Fibroblast of mammary gland (primary cell): ENCODE measurements at regions not wholly inside any gene's neighbourhood (a gene's known extent, or its start where the extent isn't known, plus 50 kb on each side); places are given as distances from the start of the nearest gene placed in this dataset.

Experiments used
- DNase-seq: peaks from one replicate; pipeline ENCODE4 v3.0.0-alpha.2; 2010; ENCODE audit warnings: low read depth
- H3K4me3 ChIP-seq: 2 replicates; pipeline ENCODE4 v1.5.1; 2011; ENCODE audit warnings: low read depth, mild to moderate bottlenecking, low read length, moderate library complexity; ENCODE audit not compliant: control insufficient read depth
- CTCF ChIP-seq: conservative IDR thresholded peaks from 2 replicates; pipeline ENCODE4 v1.5.1; 2011; ENCODE audit warnings: low read depth, low read length, inconsistent platforms; ENCODE audit not compliant: control insufficient read depth, insufficient read depth

- no peak overlapping the region for H3K4me3 ChIP-seq
- DNase-seq = no peak
- no peak for TF ChIP-seq CTCF
Observed at GRCh38 chr3:137925080-137925479, 84.9 kb upstream of the CLDN18 start.

- no peak overlapping the region for H3K4me3 ChIP-seq
- no peak for DNase-seq
- no peak for TF ChIP-seq CTCF
Observed at GRCh38 chr3:137926991-137927390, 83.0 kb upstream of the CLDN18 start.

GRCh38 chr3:137930976-137931375 lies 79.0 kb upstream of the CLDN18 start:
- DNase-seq = no peak
- no peak for TF ChIP-seq CTCF
- no peak overlapping the region for H3K4me3 ChIP-seq

GRCh38 chr3:137938876-137939275 lies 71.1 kb upstream of the CLDN18 start:
- TF ChIP-seq CTCF = no peak
- no peak for DNase-seq

GRCh38 chr3:137944593-137944992 lies 65.4 kb upstream of the CLDN18 start:
- TF ChIP-seq CTCF = no peak
- DNase-seq = no peak
- no peak overlapping the region for H3K4me3 ChIP-seq

More at GRCh38 chr3:137938876-137939275, 71.1 kb upstream of the CLDN18 start:
- H3K4me3 ChIP-seq = no peak overlapping the region

GRCh38 chr3:137946356-137946973 lies 63.5 kb upstream of the CLDN18 start:
- peak; percentile 61 for TF ChIP-seq CTCF
- DNase-seq = peak; percentile 71
- H3K4me3 ChIP-seq = no peak overlapping the region

- no peak overlapping the region for H3K4me3 ChIP-seq
- no peak for DNase-seq
- no peak for TF ChIP-seq CTCF
Observed at GRCh38 chr3:137947117-137947516, 62.8 kb upstream of the CLDN18 start.
